Globus pallidus (tissue), 1 donor: ENCODE measurements at regions not wholly inside any gene's neighbourhood (a gene's known extent, or its start where the extent isn't known, plus 50 kb on each side); places are given as distances from the start of the nearest gene placed in this dataset.
A peak's percentile ranks its signal among the peaks of the same experiment; 100 is the strongest.

Experiments used
- DNase-seq: peaks from one replicate; pipeline ENCODE4 v3.0.0-alpha.2; 2015; ENCODE audit warnings: low spot score

DNA sequence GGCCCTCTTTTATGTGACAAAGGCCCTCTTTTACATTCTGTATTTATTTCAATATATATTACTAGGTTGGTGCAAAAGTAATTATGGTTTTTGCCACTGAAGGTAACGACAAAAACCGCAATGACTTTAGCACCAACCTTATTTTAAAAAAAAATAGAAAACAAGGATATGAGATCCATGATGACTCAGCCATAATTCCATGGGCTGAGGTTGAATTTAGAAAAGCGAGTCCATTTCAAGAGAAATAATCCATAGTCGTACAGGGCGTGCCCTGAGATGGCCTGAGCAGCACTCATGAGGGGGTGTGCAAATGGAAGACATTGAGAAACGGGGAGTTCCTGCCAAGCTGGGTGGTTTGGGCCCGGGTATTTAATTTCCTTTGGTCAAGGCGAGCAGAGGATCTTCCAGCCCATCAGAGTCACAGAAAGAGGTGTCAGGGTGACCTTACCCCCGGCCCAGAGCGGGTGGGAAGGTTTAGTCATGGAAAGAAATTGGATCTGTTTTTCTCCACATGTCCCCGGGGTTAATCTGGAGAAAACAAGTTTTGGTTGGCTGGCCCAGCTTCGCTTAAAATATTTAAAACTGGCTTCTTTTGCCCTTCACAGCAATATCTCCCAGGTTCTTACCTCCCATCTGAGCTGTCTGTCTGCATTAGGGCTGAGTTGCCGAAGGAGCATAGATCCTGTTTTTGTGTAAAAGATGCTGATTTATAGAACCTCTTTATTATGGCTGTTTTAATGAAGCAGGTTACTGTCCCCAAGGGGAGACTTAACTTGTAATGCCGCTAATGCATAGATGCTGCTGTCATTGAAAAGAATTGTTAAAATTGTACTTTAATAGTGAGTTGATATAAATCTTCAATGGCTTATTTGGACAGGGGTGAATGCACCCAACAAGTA, 255.6 kb downstream of the PREX1 start:
- DNase-seq, result no peak

GRCh38 chr20:48569679-48570078, 258.1 kb downstream of the PREX1 start:
- no peak for DNase-seq

- no peak for DNase-seq
Observed at GRCh38 chr20:48568520-48568919, 259.3 kb downstream of the PREX1 start.

DNA sequence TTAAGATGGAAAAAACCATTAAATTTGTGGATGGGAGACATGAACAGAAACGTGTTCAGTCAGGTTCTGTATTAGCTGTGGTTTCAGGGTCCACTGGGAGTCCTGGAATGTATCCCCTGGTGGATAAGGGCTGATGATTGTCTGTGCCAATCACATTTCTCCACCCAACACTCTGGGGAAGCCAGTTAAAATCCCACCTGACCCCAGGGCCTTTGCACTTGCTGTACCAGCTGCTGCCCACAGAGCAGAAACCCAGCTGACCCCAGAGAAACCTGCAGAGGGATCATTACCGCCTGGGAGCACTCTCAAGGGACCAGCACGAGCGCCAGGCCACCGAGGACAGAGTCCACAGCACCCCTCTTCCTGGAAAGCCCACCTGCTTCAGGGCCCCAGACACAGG, 260.7 kb downstream of the PREX1 start:
- no peak for DNase-seq

GRCh38 chr20:48564982-48565539, 262.7 kb downstream of the PREX1 start:
- no peak for DNase-seq

DNA sequence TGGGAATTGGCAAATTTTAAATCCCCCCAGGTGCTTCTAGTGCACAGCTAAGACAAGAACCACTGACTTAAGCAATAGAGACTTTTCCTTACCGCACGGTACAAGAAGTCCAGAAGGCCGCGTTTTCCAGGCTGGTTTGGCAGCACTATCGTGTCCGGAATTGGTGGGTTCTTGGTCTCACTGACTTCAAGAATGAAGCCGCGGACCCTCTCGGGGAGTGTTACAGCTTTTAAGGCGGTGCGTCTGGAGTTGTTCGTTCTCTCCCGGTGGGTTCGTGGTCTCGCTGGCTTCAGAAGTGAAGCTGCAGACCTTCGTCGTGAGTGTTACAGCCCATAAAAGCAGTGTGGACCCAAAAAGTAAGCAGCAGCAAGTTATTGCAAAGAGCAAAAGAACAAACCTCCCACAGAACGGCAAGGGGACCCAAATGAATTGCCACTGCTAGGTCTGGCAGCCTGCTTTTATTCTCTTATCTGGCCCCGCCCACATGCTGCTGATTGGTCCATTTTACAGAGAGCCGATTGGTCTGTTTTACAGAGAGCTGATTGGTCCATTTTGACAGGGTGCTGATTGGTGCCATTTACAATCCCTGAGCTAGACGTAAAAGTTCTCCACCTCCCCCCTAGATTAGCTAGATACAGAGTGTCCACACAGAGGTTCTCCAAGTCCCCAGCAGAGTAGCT, 264.5 kb downstream of the PREX1 start:
- no peak for DNase-seq

DNA sequence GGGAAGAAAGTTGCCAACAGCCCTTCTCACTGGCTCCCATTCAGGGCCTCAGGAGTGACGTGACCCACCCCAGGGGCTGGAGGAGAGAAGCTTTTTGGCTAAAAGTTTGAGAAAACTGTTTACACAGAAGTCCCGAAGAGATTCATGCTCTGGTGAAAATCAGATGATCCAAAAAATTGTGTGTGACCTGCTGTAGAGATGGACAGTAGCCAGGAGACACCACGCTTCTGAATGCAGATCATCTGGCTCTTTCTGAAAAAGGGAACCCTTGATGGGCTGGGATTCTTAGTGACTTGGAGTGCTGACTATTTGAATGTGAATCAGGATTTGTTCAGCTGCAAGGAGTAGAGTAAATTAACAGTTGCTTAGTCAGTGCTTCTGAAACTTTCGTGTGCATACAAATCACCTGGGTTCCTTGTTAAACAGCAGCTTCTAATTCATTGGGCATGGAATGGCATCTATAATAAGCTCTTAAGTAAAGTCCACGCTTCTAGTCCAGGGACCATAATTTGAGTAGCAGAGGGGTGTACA, 265.1 kb downstream of the PREX1 start:
- peak; percentile 1 for DNase-seq

- no peak for DNase-seq
Observed at GRCh38 chr20:48558906-48559305, 268.9 kb downstream of the PREX1 start.

GRCh38 chr20:48557380-48557779, 270.4 kb downstream of the PREX1 start:
- no peak for DNase-seq

DNA sequence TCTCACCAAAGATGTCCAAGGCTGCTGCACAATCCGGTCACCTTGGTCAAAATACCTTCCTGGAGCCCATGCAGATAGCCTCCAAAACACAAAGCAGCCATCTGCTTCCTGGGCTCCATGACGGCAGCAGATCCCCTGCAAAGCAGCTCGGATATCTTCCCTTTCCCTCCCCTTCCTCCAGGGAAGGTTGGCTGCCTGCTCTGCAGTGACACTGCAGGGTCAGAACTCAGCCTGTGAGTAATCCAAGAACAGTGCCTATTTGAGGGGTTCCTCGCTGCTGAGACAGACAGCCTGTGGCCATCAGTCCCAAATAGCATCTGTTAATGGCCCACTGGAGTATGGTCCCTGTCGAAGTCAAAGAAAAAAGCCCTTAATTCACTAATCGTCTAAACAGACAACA, 270.8 kb downstream of the PREX1 start:
- no peak for DNase-seq

DNA sequence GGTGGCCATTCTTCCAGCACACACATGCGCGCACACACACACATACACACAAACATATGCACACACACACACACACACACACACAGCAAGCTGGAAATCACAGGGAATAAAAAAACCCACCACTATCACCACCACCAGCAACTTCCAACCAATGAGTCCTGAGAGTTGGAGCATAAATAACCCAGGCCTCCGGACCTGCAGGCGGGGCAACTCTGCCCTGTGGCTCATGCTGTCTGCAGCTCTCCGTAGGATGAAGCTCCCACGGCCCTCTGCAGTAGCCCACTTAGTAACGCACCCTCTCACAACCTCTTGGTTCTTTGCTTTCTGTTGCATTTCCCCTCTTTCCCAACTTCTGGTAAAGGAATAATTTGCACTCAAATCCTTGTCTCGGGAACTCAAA, 275.2 kb downstream of the PREX1 start:
- no peak for DNase-seq

DNA sequence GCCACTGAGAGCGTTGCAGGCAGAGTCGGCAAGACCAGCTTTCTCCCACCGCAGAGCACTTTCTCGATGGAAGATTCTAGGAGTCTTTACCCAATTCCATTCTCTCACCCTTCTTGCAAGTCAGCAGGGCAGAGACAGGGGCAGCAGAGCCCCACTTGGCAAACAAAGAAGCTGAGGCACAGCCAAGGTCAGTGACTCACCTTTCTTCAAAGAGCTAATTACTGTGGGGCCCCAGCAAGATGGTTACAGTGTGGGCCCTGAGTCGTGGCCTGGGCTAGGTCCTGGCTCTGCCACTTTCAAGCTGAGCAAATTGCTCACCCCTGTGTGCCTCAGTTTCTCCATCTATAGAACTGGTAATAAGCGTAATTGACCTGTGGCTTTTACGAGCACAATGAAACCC, 277.0 kb downstream of the PREX1 start:
- DNase-seq, result no peak

DNA sequence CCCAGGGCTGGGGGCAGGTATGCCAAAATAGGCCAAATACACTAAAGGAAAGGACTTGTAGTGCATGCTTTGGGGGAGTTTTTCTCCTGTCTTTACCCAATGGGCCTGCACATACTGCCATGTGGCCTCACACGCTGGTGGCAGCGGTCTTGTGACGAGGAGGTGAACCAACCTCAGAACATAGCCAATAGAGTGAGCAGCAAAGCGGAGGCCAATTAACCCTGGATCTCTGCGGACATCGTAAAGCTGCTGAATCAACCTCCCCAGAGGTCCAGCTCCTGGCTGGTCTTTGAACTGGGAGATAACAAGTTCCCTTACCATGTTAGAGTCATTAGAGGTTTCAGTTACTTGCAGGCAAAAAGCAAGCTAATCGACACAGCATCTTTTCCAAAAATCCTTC, 280.1 kb downstream of the PREX1 start:
- no peak for DNase-seq

DNA sequence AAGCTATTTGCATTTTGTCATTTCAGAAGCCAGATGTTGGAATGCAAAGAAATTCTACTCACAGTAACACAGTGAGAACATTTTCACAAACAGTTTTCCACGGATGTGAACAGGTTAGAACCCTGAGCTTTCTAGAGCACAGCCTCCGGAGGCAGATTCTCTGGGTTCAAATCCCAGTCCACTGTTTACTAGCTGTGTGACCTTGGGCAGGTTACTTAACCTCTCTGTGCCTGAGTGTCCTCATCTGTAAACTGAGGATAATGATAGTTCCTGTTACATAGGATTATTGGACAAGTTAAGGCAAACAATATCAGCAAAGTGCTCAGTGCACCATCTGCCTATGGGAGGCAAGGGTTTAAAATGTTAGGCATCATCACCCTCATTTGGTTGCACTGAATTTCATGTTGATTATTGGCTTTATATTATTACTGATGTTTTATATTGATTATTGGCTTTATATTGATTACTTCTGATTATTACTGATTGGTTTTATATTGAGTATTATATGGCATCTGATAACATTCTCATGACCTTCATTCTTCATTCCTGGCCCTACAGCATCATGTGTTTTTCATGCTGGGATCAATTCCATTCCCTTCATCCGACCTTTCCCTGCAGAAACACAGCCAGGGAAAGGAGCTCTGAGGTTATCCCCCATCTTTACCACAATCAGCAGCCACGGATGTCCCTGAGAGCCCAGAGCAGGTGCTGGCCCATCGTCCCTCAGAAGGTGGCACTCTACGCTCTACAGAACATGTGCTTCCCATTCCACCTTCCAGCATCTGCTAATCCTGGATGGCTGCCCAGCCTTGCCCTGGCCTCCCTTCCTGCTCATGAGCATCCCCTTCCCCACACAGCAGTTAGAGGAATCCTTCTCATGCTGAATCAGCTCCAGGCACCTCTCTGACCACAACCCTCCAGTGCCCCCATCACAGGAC, 283.1 kb downstream of the PREX1 start:
- DNase-seq, result no peak

GRCh38 chr20:48541581-48542071, 286.2 kb downstream of the PREX1 start:
- no peak for DNase-seq

DNA sequence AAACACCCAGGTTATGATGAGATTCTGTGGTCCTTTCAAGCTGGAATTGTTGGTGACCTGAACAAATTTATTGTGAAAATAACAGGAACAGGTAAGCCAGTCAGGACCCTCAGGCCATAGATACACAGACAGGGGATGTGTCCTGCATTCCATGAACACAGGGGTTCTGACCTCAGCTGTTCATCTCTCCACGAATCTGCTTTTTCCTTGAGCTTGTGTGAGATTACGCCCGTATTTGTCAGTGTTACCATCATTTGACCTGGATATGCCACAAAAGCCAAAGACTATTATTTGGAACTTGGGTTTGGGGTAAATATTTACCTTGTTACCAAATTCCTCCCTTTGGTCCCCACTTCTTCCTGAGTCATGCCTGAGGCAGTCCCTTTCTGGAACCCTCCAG, 288.9 kb downstream of the PREX1 start:
- no peak for DNase-seq

DNA sequence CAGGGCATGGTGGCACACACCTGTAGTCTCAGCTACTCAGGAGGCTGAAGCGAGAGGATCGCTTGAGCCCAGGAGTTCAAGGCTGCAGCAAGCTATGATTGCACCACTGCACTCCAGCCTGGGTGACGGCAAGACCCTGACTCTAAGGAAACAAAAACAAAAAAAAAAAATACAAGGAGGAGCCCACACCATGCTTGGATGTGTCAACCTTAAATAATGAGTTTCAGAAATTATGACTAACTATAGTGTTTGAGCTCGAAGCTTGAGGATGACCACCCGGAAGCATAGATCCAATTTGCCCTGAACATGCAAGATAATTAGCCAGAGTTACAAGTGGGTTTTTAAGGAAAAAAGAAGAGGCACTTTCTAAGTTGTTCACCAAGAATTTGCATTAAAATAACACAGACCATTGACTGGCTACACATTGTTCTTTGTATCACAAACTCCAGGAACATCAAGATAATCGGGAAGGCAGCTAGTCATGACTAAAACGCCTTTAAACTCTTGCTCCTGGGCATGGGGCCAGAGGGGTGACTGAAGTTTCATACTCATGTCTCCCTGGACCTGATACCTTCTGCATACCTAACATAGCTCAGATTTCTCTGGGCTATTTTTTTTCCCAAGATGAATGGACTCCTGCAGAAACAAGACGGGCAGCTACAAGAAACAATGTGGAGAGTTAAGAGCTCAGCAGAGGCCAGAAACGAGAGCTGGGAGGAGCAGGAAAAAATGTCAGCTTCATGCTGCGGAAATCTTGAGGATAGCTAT, 289.6 kb downstream of the PREX1 start:
- no peak for DNase-seq

GRCh38 chr20:48536206-48536605, 291.6 kb downstream of the PREX1 start:
- no peak for DNase-seq

- DNase-seq, result no peak
Observed at GRCh38 chr20:48535556-48535955, 292.2 kb downstream of the PREX1 start.

DNA sequence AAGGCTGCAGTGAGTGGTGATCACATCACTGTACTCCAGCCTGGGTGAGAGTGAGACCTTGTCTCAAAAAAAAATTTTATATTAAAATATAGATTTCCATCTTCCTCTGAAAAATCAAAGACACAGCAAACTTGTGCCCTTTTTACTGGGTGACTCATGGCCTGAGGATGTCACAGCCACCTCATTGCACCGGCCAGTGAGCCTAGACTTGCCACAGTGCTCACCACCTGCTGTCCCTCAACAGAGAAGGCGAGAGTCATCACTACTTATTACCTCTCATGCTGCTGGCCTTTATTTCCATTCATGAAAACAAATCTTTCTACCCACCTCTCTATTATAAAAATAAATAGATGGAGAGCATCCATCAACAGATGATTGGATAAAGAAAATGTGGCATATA, 295.8 kb downstream of the PREX1 start:
- no peak for DNase-seq

DNA sequence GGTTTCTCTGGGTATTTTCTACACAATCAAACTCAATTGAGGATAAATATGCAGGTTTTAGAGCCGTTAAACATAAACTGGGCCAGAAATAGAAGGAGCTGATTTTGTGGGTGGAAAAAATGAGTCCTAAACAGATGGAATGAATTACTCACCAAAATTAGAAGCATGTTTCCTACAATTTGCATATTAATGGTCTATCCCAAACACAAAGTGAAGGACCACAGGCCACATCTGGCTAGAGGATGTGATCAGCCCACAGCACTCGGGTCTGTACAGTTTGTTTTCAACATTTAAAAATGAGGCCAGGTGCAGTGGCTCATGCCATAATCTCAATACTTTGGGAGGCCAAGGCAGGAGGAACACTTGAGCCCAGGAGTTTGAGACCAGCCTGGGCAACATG, 296.3 kb downstream of the PREX1 start:
- DNase-seq, result no peak
